ENCODE measurements at regions not wholly inside any gene's neighbourhood (a gene's known extent, or its start where the extent isn't known, plus 50 kb on each side); places are given as distances from the start of the nearest gene placed in this dataset.
"Not testable (repeated sequence)": the region's sequence is repeated elsewhere in the genome, so short reads cannot be mapped to it uniquely, and the experiment has no call there.

- no peak for DNase-seq (ENCODE audit: low read depth in 2 of 2)
These were observed 1004.6 kb upstream of the TMEFF2 start for GRCh38 chr2:193199322-193199721.

DNA sequence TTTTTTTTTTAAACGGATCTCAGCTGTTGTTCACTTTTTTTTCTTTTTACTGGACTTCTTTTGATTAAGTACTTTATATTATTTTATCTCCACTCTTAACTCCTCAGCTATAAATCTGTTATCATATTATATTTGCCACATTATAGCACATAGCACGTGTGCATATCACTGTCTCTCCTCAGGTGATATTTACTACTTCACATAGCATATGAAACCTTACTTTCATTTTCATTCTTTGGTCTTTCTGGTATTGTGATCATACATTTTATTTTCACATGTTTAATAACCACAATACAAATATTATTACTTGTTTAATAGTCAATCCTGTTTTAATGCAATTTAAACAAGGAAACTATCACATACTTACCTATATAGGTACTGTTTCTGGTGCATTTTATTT is 993.1 kb upstream of the TMEFF2 start:
- DNase-seq (ENCODE audit: low read depth in 2 of 2), result no peak

GRCh38 chr2:193170981-193171380 is 976.2 kb upstream of the TMEFF2 start:
- not testable (repeated sequence) for DNase-seq (ENCODE audit: low read depth in 2 of 2)

DNA sequence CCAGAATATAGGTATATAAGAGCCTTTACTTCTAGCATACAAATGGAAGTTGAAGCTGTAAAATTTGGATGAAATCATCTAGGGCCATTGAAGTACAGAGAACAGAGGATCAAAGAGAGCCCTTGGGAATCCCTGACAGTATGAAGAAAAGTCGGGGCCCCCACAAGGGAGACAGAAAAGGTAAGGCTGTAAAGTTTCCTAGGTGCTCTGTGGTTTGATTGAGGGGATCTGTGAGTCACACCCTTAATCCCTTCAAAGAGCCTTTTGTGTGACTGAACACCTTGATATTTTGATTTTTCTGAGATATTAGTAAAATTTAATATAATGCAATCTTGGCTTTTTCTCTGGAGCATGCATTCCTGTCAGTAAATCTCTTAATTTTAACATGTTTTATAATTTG is 961.7 kb upstream of the TMEFF2 start:
- DNase-seq (ENCODE audit: low read depth in 2 of 2), result no peak

- DNase-seq (ENCODE audit: low read depth in 2 of 2), result no peak
These were observed 959.3 kb upstream of the TMEFF2 start for GRCh38 chr2:193154076-193154475.

DNA sequence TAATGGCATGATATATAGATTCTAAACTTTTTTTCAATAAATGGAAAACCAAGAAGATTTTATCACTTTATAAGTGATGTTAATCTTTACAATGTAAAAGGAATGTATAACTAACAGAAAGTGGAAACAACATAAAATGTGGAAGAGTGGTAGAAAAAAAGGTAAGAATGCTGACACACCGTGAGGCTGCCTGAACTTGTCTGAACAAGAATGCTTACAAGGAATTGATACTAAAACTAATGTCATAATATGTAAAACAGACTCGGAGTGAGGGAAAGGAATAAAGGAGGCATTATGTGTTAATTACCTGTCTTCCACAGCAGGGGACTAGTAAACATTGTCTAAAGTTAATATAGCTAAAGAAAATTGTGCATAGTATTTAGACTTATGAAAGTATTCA is 958.8 kb upstream of the TMEFF2 start:
- DNase-seq (ENCODE audit: low read depth in 2 of 2), result no peak

GRCh38 chr2:193142467-193142866 is 947.7 kb upstream of the TMEFF2 start:
- DNase-seq (ENCODE audit: low read depth in 2 of 2), result not testable (repeated sequence)

- no peak for DNase-seq (ENCODE audit: low read depth in 2 of 2)
These were observed 947.3 kb upstream of the TMEFF2 start for GRCh38 chr2:193141998-193142397.

DNA sequence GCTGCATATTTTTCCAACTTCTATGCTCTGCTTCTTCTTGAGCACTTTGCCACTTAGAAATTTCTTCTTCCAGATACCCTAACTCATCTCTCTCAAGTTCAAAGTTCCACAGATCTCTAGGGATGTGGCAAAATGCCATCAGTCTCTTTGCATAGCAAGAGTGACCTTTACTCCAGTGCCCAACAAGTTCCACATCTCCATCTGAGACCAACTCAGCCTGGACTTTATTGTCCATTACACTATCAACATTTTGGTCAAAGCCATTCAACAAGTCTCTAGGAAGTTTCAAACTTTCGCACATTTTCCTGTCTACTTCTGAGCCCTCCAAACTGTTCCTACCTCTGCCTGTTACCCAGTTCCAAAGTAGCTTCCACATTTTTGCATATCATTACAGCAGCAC is 946.2 kb upstream of the TMEFF2 start:
- not testable (repeated sequence) for DNase-seq (ENCODE audit: low read depth in 2 of 2)

DNA sequence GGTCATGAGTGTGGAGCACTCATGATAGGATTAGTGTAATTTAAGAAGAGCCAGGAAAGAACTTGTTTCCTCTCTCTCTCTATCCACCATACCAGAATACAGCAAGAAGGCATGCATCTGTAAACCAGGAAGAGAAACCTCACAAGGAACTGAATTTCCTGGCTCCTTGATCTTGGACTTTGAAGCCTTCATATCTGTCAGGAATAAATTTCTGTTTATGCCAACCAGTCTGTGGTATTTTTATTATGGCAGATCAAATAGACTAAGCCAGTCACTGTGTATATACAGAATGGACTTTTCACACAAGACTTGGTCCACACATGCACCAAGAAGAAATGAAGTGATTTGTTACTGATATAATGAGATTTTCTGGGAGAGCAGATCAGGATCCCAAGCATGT is 930.1 kb upstream of the TMEFF2 start:
- no peak for DNase-seq (ENCODE audit: low read depth in 2 of 2)

GRCh38 chr2:193114827-193115226 is 920.1 kb upstream of the TMEFF2 start:
- no peak for DNase-seq (ENCODE audit: low read depth in 2 of 2)

- DNase-seq (ENCODE audit: low read depth in 2 of 2), result no peak
These were observed 918.3 kb upstream of the TMEFF2 start for GRCh38 chr2:193112986-193113385.

DNA sequence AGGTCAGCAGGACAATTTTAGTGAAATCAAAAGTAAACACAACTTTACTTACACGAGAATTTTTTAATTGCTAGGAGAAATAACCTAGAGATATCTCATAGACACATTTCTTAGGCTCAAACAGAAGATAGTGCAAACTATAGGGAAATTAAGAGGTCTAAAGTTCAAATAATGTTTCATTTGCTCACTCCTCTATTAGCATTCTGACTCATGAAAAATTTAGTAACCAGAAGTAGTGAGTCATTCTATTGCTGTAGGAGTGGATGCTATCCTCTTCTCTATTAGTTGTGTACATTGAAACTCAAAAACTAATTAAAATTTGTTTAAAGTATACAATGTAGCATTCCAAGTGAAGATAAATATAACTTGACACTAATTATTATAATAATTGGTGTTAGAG is 908.3 kb upstream of the TMEFF2 start:
- no peak for DNase-seq (ENCODE audit: low read depth in 2 of 2)

DNA sequence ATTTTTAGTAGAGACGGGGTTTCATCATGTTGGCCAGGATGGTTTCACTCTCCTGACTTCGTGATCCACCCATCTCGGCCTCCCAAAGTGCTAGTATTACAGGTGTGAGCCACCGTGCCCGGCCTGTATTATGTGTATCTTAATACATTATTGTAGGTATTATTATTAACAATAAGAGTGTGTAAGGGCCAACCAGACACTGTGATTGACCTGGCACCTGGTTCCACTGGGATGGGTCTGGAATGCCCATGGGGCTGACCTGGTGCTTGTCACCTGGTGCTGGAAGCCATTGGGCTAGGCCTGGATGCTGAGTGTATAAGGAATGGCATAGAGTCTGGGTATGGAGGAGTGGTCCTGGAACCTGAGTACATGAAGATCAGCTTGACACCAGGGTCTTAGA is 906.9 kb upstream of the TMEFF2 start:
- no peak for DNase-seq (ENCODE audit: low read depth in 2 of 2)

DNA sequence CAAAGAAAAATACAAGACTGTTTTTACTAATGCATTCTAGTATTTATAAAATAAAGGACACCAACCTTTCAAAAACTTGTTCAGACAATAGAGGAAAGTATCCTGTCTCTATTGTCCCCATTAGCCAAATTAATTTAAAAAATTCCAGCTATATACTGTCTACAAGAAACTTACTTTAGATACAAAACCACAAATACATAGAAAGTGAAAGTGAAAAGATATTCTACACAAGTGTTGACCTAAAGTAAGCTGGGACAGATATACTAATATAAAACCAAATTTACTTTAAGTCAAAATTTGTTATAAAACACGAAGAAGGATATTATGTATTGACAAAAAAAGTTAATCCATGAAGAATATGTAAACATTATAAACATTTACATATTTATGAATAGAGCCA is 893.3 kb upstream of the TMEFF2 start:
- DNase-seq (ENCODE audit: low read depth in 2 of 2), result no peak

GRCh38 chr2:193076995-193077394 is 882.3 kb upstream of the TMEFF2 start:
- no peak for DNase-seq (ENCODE audit: low read depth in 2 of 2)

DNA sequence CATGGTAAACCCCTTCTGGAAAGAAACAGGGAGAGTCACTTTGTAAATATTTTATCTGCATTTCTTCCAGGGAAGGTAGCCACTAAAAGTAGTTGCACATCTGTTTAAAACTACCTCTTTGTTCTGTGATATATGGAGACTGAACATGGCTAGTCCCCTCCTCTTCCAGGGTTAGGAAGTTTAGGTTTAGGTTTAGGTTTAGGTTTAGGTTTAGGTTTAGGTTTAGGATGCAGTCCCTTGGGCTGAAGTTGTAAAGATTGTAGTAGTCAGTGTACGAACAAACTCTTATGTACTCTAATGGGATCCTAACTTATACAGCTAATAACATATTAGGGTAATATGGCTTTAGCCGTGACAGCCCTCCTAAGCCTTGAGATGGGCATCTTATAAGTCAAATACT is 880.2 kb upstream of the TMEFF2 start:
- no peak for DNase-seq (ENCODE audit: low read depth in 2 of 2)

DNA sequence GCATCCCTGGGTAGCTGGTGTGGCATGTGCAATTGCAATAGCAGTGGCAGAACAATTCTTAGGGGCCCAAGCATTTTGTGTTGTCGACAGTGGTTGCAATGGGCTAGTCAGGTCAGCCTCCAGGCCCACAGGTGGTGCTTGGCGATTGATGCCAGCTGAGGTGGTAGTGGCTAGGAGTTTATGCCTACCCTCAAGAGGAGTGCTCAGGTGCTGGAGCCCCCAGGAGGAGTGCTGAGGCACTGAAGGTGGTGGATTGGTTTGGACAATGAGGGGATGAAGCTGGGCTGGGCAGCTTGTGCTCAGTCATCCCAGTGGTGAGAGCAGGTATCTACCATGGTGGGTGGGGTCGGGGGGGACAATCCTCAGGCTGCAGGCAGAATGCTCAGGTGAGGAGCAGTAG is 877.9 kb upstream of the TMEFF2 start:
- no peak for DNase-seq (ENCODE audit: low read depth in 2 of 2)

DNA sequence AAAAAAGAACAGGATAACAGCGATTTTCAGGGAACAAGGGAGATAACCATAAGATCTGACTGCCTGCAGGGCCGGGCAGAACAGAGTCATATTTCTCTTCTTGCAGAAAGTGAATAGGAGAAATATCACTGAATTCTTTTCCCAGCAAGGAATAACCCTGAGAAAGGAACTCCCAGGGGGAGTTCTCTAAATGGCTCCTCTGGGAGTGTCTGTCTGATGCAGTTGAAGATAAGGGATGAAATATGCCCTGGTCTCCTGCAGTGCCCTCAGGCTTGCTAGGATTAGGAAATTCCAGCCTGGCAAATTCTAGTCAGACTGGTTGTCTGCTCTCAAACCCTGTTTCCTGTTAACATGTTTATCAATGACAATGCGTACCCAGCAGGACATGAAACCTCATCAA is 830.8 kb upstream of the TMEFF2 start:
- DNase-seq (ENCODE audit: low read depth in 2 of 2), result not testable (repeated sequence)

GRCh38 chr2:193024791-193025190 is 830.1 kb upstream of the TMEFF2 start:
- no peak for DNase-seq (ENCODE audit: low read depth in 2 of 2)

GRCh38 chr2:193011870-193012269 is 817.1 kb upstream of the TMEFF2 start:
- no peak for DNase-seq (ENCODE audit: low read depth in 2 of 2)

DNA sequence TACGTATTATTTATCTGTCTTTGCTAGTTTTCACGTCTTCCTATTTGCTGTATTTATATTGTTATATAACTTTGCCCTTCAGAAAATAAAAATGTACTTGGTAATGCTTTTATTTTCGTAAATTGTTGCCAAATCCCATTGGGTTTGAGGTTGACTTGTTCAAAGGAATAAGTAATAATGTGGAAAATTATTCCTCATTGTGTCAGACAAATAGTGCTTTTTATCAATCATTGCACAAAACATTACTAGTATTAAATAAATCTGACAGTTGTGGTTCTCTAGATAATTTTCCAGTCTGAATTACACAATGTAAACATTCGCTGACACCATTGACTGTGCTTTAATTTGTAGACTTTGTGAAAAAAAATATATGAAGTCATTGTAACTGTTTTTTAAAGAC is 798.3 kb upstream of the TMEFF2 start:
- DNase-seq (ENCODE audit: low read depth in 2 of 2), result no peak

DNA sequence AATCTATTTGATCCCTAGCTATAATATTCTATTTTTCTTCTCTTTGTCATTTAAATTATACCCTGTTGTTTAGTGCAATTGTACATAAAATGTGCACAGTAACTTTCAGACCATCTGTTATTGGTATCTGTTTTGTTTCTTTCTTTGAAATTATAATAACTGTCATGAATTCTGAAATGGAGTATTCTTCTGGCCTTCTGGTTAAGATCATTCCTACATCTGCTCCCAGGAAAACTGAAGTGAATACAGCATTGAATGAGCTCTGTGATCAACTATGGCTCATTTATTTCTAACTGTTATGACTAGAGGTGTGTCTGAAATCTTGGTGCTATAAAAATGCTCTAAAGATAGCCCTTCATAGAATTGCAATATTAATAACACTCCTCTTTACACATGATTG is 788.4 kb upstream of the TMEFF2 start:
- no peak for DNase-seq (ENCODE audit: low read depth in 2 of 2)

GRCh38 chr2:192978395-192978794 is 783.7 kb upstream of the TMEFF2 start:
- no peak for DNase-seq (ENCODE audit: low read depth in 2 of 2)

DNA sequence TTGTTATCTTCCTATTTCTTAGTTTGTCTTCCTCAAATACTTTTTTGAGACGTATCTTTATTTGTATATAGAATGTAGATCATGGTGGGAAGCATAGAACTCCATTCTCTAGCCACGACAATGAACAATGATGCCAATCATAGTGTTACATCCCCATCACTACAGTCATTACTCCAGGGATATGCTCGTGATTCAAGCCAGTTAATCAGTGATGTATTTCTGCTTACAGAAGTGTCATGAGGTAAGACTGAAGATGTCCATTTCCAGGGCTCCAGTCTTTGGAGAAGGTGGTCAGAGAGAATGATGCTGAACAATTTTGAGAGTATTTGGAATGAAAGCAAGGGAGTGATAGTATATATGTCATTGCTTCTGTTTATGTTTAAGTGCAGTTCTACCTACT is 777.2 kb upstream of the TMEFF2 start:
- no peak for DNase-seq (ENCODE audit: low read depth in 2 of 2)
